K562 (cell line): ENCODE measurements at regions not wholly inside any gene's neighbourhood (a gene's known extent, or its start where the extent isn't known, plus 50 kb on each side); places are given as distances from the start of the nearest gene placed in this dataset.

Experiments
- ATAC-seq: fragments of 200-7000 bp; cut with Tn5 transposase; 3 replicates; pipeline ENCODE4 v1.9.1; 2020; ENCODE audit warnings: moderate library complexity
- BruUV-seq: library from RNA; stranded (reverse); fragments of 400-500 nt; replicated peaks from 2 replicates; lab custom pipeline; 2021; lab: Mats Ljungman, UMichigan
- CTCF ChIA-PET: fragments of 300-600 bp; formaldehyde crosslinking; extraction: SDS; loops from one replicate; lab custom pipeline; 2021; ENCODE audit warnings: low intra/inter-chr PET ratio; lab: Yijun Ruan, JAX
- POLR2A ChIA-PET: fragments of 300-600, 350-650 bp; sonication (Branson Sonifier 250); formaldehyde crosslinking; extraction: SDS; loops from one replicate; lab custom pipeline; 2021; ENCODE audit warnings: antibody characterized with exemption, inconsistent platforms; lab: Yijun Ruan, JAX
- DNase-seq, 4 experiments: peaks; one replicate each; pipeline versions ENCODE4 v3.0.0 to v3.0.0-alpha.2; 2011 to 2018; ENCODE audit warnings: low spot score in 3 of 4, mixed read lengths in 3 of 4; ENCODE audit errors: extremely low read depth in 1 of 4
- FAIRE-seq: peaks from 2 replicates; lab custom pipeline; 2011; peaks lifted over from hg19 to GRCh38; lab: Jason Lieb, UNC
- H2AFZ ChIP-seq: 2 replicates; pipeline ENCODE4 v1.6.0; 2011; ENCODE audit warnings: low read depth, low read length, control low read depth, inconsistent platforms
- H3K27ac ChIP-seq: fragments of 200-600 bp; 3 replicates; pipeline ENCODE4 v1.8.0; 2011; ENCODE audit warnings: low read depth, mild to moderate bottlenecking, control low read depth, inconsistent platforms, low read length, moderate library complexity, mixed read lengths; ENCODE audit errors: extremely low read depth
- H3K27me3 ChIP-seq, 2 experiments: fragments of 300-600 bp in 1 of 2; 2 replicates in 1 of 2; 3 replicates in 1 of 2; pipeline versions ENCODE4 v1.6.0 to v1.8.0; 2011; ENCODE audit warnings: inconsistent platforms in 2 of 2, low read length in 2 of 2, mild to moderate bottlenecking in 1 of 2, mixed read lengths in 1 of 2, moderate library complexity in 1 of 2; ENCODE audit not compliant: control insufficient read depth in 2 of 2, insufficient read depth in 2 of 2
- H3K36me3 ChIP-seq: fragments of 300-600 bp; 3 replicates; pipeline ENCODE4 v1.8.0; 2011; ENCODE audit warnings: mild to moderate bottlenecking, low read length, inconsistent platforms; ENCODE audit not compliant: control insufficient read depth, insufficient read depth
- H3K4me1 ChIP-seq, 2 experiments: fragments of 200-600 bp in 1 of 2; replicated peaks in 1 of 2; 2 replicates in 1 of 2; 3 replicates in 1 of 2; pipeline versions ENCODE4 v1.5.1 to v1.8.0; 2011; ENCODE audit warnings: inconsistent platforms in 2 of 2, low read length in 2 of 2, mild to moderate bottlenecking in 1 of 2, mixed read lengths in 1 of 2, moderate library complexity in 1 of 2; ENCODE audit not compliant: control insufficient read depth in 2 of 2, insufficient read depth in 2 of 2
- H3K4me2 ChIP-seq: 2 replicates; pipeline ENCODE4 v1.6.1; 2011; ENCODE audit warnings: low read length, control low read depth, inconsistent platforms, mixed read lengths; ENCODE audit not compliant: insufficient read depth
- H3K4me3 ChIP-seq: fragments of 200-600 bp; sonication (generic), shearing (Covaris generic); 2 replicates; pipeline ENCODE4 v1.5.1; 2016; ENCODE audit warnings: control low read depth, inconsistent platforms
- H3K79me2 ChIP-seq: fragments of 200-600 bp; 3 replicates; pipeline ENCODE4 v1.8.0; 2011; ENCODE audit warnings: low read length, inconsistent platforms; ENCODE audit not compliant: control insufficient read depth, insufficient read depth
- H3K9ac ChIP-seq, 2 experiments: 2 replicates each; pipeline versions ENCODE4 v1.6.0 to v1.6.1; 2011; ENCODE audit warnings: low read depth in 2 of 2, low read length in 2 of 2, control low read depth in 1 of 2, inconsistent platforms in 1 of 2, mild to moderate bottlenecking in 1 of 2, mixed read lengths in 1 of 2; ENCODE audit not compliant: insufficient read depth in 1 of 2
- H3K9me1 ChIP-seq: one replicate; pipeline ENCODE4 v1.6.0; 2011; ENCODE audit warnings: inconsistent platforms, mild to moderate bottlenecking, low read length, moderate library complexity; ENCODE audit not compliant: control insufficient read depth, insufficient read depth
- H3K9me3 ChIP-seq: replicated peaks from 2 replicates; pipeline ENCODE4 v1.5.1; 2011; ENCODE audit warnings: low read depth, low read length, inconsistent platforms; ENCODE audit not compliant: control insufficient read depth, insufficient read depth
- H4K20me1 ChIP-seq: replicated peaks from 2 replicates; pipeline ENCODE4 v1.6.1; 2011; ENCODE audit warnings: low read length, inconsistent platforms, mixed read lengths; ENCODE audit not compliant: control insufficient read depth, insufficient read depth
- NR2C1 ChIP-seq, 2 experiments: fragments of 450-650 bp; IDR thresholded peaks; 2 replicates each; pipeline ENCODE4 v1.6.1; 2017; ENCODE audit warnings: mild to moderate bottlenecking in 2 of 2, antibody characterized with exemption in 1 of 2, inconsistent platforms in 1 of 2, missing compliant biosample characterization in 1 of 2, missing genetic modification characterization in 1 of 2
- ZNF121 ChIP-seq: sonication (generic); formaldehyde crosslinking; conservative IDR thresholded peaks from 2 replicates; pipeline ENCODE4 v1.8.0; 2022; ENCODE audit warnings: missing genetic modification reagents
- WGBS: fragments of 100-300 bp; shearing (Covaris generic); methylation state at CpG from one replicate; pipeline ENCODE4 v1.1.6; 2016; ENCODE audit warnings: low coverage, mixed read lengths; ENCODE audit not compliant: insufficient coverage; ENCODE audit errors: missing lambda C conversion rate; 5-methylcytosine and 5-hydroxymethylcytosine counted together
- in situ Hi-C: fragments of 300-500 bp; cut with MboI; formaldehyde crosslinking; loops from 4 replicates; pipeline ENCODE4 v1.15.0; 2018; ENCODE audit warnings: inconsistent platforms, mixed read lengths
- intact Hi-C: fragments of 100-400 bp; cut with micrococcal nuclease; formaldehyde crosslinking; loops from 2 replicates; pipeline ENCODE4 v1.14.2; 2022
- TF ChIP-seq, protein P1 (sequence below): fragments of 250-450 bp; sonication (Bioruptor Pico); IDR thresholded peaks from 2 replicates; pipeline ENCODE4 v1.5.0; 2021; ENCODE audit warnings: mild to moderate bottlenecking, moderate library complexity
- TF ChIP-seq, protein P2 (sequence below), 2 experiments: IDR thresholded peaks; 2 replicates each; pipeline ENCODE4 v1.6.1; 2011; ENCODE audit warnings: borderline replicate concordance in 1 of 2, control low read depth in 1 of 2, low read depth in 1 of 2, low read length in 1 of 2, mild to moderate bottlenecking in 1 of 2, mixed read lengths in 1 of 2, moderate library complexity in 1 of 2; ENCODE audit not compliant: insufficient read depth in 1 of 2, insufficient read length in 1 of 2, poor library complexity in 1 of 2, severe bottlenecking in 1 of 2; ENCODE audit errors: extremely low read depth in 1 of 2
- TF ChIP-seq, protein P3 (sequence below): fragments of 250-450 bp; sonication (Bioruptor Pico); IDR thresholded peaks from 2 replicates; pipeline ENCODE4 v1.5.0; 2020; ENCODE audit warnings: mild to moderate bottlenecking, borderline replicate concordance

DNA sequence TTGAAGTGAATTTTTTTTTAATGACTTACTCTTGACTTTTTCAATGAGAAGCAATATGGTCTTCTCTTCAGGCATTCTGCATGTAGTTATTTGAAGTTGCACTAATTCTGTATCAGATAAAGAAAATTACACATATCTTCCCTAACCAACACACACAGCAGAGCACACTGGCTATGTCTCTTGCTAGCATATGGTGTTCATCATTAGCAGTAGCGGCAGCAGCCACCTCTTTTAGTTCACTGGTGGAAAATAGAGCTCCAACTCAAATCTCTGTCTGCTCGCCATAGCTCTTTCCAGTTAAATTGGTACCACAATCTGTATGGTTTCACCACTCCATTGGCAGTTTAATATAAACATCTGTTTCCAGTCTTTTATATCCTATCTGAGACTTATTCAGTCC lies 278.1 kb upstream of the ZEB2 start:
- Histone ChIP-seq H3K9me1 (no peaks in the 10 kb centered on the region), H3K36me3 (no peaks in the 10 kb centered on the region), H3K79me2 (no peaks in the 10 kb centered on the region), H3K27ac (no peak overlapping the region), H3K9ac (no peak overlapping the region), H3K27me3 (no peaks in the 10 kb centered on the region), H3K4me2 (no peak overlapping the region), H3K4me3 (no peak overlapping the region), H4K20me1 (no peaks in the 10 kb centered on the region), H2AFZ (peak overlapping the region; percentile 81), H3K4me1 (peaks cover 0 to 14% of the 10 kb centered on the region in 2 experiments; a peak in 1 of 5 replicates), H3K9me3 (no peaks in the 10 kb centered on the region)
- no TSS peak for BruUV-seq
- ChIA-PET POLR2A (no interaction called here), CTCF (interaction anchor here (0.7 kb wide), 1 partner anchor 136 kb away, joined by 3 read pairs; no protein-coding TSS in a partner anchor)
- WGBS = 41% methylated on average over 2 of the region's 2 CpGs
- DNase-seq = no peak
- intact Hi-C loops = no loop called here
- TF ChIP-seq, protein P1, sequence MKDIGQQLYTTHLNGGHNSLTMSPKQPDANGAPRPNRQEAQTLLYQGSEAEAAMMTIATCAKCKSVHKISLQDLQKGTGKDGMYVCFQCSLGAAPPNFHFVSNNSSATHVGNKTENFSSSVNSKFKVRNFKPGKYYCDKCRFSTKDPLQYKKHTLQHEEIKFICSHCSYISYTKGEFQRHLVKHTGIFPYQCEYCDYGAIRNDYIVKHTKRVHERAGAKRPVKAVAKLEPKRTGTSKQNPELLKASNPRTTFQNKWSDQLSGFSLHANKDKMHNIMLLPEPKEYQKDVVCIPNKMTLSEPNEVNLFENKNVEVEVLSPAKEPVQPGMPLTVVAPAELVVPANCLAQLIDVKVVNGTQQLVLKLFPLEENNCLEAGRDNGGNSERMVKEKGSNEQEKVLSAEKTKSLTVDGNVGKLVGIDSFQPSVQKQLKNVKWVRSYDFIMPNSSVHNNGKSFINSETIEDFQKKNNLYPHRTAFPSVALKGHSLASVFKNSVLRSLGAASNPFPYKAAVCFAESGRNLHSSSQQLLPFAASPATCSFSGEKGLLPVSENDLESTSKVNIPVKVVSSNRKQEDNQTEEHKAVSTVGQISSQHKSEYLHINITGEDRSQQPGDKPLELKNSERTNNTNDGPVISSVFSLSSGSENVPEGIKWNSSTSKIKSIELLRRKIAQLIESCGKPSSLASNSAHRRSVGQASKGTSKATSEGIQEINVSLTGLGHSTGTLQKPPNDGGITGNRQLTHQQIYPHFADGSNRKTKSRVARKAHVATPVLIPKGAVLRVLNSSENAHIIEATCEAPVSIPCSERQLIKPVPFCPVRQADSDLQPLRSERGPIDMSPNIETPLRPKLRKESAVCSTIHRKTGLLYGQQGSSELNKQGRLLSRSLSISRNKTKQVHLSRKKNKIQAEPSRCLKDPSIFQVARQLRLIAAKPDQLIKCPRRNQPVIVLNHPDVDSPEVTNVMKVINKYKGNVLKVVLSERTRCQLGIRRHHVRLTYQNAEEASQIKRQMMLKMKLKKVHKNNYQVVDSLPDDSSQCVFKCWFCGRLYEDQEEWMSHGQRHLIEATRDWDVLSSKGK = no peak
- FAIRE-seq = no peak
- in situ Hi-C loops = no loop called here
- ATAC-seq = peak; percentile 63

DNA sequence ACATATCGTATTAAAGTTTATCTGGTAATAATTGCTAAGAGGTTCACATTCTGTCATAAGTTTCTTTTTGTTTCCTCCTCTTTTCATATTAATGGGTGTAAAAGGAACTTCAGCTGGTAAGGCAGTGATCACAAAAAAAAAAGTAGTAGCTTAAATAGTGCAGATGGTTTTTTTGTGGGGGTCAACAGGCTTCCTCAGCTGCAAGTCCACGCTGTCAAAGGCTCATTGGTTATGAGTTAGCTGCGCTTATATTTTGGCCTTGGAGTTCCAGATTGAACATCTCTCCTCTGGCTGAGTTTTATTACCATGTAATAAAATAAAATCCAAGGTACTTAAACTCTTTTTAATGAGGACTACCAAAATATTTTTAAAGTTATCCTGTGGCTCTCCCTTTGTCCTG lies 277.0 kb upstream of the ZEB2 start:
- intact Hi-C loops = no loop called here
- FAIRE-seq (no peak), ATAC-seq (peak; percentile 44), DNase-seq (no peak)
- TF ChIP-seq ZNF121 (CRISPR knock-in tag) = no peak
- no peak for TF ChIP-seq NR2C1 (IDR thresholded peaks at IDR 0.05)
- no peak for TF ChIP-seq NR2C1 (tag; IDR thresholded peaks at IDR 0.05)
- TF ChIP-seq, protein P2, sequence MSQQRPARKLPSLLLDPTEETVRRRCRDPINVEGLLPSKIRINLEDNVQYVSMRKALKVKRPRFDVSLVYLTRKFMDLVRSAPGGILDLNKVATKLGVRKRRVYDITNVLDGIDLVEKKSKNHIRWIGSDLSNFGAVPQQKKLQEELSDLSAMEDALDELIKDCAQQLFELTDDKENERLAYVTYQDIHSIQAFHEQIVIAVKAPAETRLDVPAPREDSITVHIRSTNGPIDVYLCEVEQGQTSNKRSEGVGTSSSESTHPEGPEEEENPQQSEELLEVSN (IDR thresholded peaks at IDR 0.05; ENCODE audit: borderline replicate concordance in 1 of 2, extremely low read depth in 1 of 2, insufficient read depth in 1 of 2, insufficient read length in 1 of 2, low read depth in 1 of 2, low read length in 1 of 2, poor library complexity in 1 of 2, severe bottlenecking in 1 of 2) = no peak
- TF ChIP-seq, protein P3, sequence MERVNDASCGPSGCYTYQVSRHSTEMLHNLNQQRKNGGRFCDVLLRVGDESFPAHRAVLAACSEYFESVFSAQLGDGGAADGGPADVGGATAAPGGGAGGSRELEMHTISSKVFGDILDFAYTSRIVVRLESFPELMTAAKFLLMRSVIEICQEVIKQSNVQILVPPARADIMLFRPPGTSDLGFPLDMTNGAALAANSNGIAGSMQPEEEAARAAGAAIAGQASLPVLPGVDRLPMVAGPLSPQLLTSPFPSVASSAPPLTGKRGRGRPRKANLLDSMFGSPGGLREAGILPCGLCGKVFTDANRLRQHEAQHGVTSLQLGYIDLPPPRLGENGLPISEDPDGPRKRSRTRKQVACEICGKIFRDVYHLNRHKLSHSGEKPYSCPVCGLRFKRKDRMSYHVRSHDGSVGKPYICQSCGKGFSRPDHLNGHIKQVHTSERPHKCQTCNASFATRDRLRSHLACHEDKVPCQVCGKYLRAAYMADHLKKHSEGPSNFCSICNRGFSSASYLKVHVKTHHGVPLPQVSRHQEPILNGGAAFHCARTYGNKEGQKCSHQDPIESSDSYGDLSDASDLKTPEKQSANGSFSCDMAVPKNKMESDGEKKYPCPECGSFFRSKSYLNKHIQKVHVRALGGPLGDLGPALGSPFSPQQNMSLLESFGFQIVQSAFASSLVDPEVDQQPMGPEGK (CRISPR knock-in tag) = no peak
- H3K4me1 ChIP-seq = peaks cover 0 to 13% of the 10 kb centered on the region in 2 experiments; a peak in 1 of 5 replicates
- no peaks in the 10 kb centered on the region for H3K9me3 ChIP-seq
- H3K36me3 ChIP-seq = no peaks in the 10 kb centered on the region
- no peak overlapping the region for H3K4me3 ChIP-seq
- H2AFZ ChIP-seq = peak overlapping the region; percentile 81
- POLR2A ChIA-PET = interaction anchor here (1.1 kb wide), 1 partner anchor 14 kb away, joined by 3 read pairs; no protein-coding TSS in a partner anchor
- no peak overlapping the region for H3K4me2 ChIP-seq
- WGBS = 53% methylated on average over 3 of the region's 3 CpGs
- BruUV-seq = no TSS peak
- H3K9ac ChIP-seq = 0 out of 4 replicates have a peak overlapping the region, but pooled peaks of 1 of the 2 experiments have one; percentile 13
- in situ Hi-C loops = no loop called here
- no peaks in the 10 kb centered on the region for H3K27me3 ChIP-seq
- CTCF ChIA-PET = no interaction called here
- no peaks in the 10 kb centered on the region for H3K79me2 ChIP-seq
- H3K9me1 ChIP-seq = no peaks in the 10 kb centered on the region
- no peaks in the 10 kb centered on the region for H4K20me1 ChIP-seq
- H3K27ac ChIP-seq = no peak overlapping the region
